Right renal pelvis (tissue), 4 donors: ENCODE measurements at regions not wholly inside any gene's neighbourhood (a gene's known extent, or its start where the extent isn't known, plus 50 kb on each side); places are given as distances from the start of the nearest gene placed in this dataset.

Experiments
- DNase-seq, 4 donors: peaks; one replicate each; pipeline ENCODE4 v3.0.0-alpha.2; 2013; ENCODE audit warnings: low read depth in 4 of 4, low spot score in 3 of 4, missing footprints in 1 of 4

DNA sequence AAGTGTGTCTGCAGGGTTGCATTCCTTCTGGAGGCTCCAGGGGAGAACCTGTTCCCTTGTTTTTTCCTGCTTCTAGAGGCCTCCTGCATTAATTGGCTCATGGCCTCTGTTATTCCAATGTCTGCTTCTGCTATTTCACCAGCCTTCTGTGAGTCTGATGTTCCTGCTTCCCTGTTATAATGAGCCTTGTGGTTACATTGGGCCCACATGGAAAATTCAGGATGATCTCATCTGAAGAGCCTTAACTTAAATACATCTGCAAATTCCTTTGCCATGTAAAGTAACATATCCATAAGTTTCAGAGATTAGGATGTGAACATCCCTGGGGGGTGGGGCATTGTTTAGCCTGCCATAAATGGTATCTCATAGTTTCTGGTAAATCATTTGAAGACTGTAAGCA lies 181.1 kb downstream of the RWDD3 start:
- DNase-seq = no peak

DNA sequence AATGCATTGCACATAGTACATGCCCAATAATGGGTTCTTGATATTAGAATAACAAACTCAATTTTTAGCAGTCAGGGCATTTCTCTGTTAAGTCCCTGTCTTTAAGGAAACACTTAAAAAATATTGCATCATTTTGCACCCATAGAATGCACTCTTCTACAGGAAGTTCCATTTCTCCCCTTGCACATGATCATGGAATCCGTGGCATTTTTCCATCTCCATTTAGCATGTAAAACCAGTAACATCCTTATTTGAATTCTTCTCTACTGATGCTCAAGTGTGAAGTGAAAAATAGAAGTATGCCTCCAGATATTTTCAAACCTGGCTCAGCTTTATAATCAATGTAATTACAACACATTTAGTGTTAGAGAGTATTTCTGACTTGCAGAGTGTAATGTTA lies 192.8 kb downstream of the RWDD3 start:
- DNase-seq = no peak

GRCh38 chr1:95427525-95427924 lies 193.5 kb downstream of the RWDD3 start:
- no peak for DNase-seq

- DNase-seq = no peak
Measured at GRCh38 chr1:95431235-95431634, 197.2 kb downstream of the RWDD3 start.

DNA sequence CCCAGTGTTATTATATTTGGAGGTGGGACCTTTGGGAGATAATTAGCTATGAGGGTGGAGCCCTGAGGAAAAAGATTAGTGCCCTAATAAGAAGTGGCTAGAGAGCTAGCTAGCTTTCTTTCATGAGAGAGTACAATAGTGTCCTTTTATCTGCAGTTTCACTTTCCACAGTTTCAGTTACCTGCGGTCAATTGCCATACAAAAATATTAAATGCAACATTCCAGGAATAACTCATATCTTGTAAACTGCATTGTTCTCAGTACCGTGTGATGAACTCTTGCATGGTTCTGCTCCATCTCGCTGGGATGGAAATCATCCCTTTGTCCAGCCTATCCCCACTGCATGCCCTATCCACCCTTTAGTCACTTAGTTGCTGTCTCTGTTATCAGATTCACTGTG lies 201.6 kb downstream of the RWDD3 start:
- no peak for DNase-seq

GRCh38 chr1:95437011-95437410 lies 203.0 kb downstream of the RWDD3 start:
- DNase-seq = no peak

DNA sequence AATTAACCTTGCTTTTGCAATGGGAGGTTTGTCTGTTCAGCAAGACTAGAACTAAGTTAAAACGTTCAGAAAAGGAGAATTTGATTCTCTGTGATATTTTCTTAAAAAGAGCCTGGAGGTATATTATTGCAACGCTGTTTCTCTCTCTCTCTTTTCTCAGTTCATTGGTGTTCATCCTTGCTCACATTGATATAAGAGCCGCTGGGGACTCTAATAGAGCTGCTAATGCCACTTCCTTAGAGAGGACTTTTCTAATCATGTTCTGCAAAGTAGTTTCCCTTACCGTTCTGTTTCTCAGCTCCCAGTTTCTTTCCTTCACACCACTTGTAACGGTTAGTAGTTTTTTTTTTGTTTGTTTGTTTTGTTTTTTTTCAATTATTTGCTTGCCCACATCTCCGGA lies 203.8 kb downstream of the RWDD3 start:
- no peak for DNase-seq

GRCh38 chr1:95438218-95438948 lies 204.4 kb downstream of the RWDD3 start:
- DNase-seq = no peak

DNA sequence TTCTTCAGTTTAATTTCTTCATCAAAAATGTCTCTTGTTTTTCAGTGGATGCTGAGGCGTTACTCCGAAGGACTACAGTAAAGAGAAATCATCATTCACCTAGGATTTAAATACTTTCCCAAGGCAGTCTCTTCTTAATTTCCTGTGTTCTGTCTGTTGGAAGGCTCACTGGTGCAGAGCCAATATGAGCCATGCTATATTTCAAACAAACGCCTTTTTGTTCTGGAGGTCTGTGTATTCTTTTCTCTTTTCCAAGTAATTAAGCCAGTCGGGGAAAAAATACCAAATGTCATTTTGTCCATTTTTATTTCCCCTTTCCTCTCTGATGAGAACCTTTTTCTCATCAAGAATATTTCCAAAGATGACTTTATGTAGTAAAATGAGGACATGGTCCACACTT lies 206.5 kb downstream of the RWDD3 start:
- DNase-seq = no peak

GRCh38 chr1:95449516-95449915 lies 215.5 kb downstream of the RWDD3 start:
- DNase-seq = no peak

- DNase-seq = no peak
Measured at GRCh38 chr1:95451054-95451453, 217.0 kb downstream of the RWDD3 start.

DNA sequence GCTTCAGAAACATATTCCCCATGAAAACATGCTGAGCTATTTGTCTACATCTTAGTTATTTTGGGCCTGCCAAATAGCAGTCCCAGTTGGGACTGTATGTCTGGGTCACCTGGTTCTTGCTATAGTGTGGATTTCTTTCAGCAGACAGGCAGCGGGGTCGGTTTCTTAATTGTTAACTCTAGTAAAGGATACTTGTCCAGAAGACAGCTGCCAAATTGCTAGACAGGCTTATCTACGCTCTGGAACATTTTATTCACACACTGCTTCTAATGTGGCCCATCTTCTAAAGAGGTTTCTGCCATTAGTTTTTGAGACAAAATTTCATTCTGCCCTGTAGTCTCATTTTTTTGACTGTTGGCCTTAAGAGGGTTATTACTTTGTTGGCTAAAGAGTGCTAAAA lies 217.9 kb downstream of the RWDD3 start:
- no peak for DNase-seq

GRCh38 chr1:95453053-95453452 lies 219.0 kb downstream of the RWDD3 start:
- no peak for DNase-seq

DNA sequence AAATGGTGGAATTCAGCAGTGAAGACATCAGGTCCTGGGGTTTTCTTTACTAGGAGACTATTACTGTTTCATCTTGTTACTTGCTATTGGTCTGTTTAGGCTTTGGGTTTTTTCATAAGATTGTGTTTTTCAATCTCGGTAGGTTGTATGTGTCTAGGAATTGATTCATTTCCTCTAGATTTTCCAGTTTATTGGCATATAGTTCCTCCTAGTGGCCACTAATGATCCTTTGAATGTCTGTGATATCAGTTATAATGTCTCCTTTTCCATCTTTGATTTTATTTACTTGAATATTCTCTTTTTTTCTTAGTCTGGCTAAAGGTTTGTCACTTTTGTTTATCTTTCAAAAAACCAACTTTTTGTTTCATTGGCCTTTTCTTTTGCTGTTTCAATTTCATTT lies 233.0 kb downstream of the RWDD3 start:
- DNase-seq = no peak

- no peak for DNase-seq
Measured at GRCh38 chr1:95475686-95476457, 241.9 kb downstream of the RWDD3 start.

DNA sequence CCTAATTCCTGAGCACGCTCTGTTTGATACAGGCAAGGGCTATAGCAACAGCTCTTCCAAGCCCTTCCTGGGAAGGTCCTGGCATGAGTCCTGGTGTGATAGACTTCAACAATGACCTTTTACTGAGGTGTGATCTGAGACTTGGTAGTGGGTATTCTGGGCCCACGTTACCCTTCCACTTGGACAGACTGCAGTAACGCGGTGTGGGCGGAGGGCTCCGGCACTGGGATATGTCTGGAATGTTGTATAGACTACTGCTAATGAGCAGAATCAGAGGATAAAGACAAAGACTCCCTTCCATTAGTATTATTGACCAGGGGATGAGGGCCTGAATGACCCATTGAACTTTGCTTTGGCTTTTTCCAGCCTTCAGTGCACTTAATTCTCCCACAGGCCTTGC lies 262.3 kb downstream of the RWDD3 start:
- no peak for DNase-seq

DNA sequence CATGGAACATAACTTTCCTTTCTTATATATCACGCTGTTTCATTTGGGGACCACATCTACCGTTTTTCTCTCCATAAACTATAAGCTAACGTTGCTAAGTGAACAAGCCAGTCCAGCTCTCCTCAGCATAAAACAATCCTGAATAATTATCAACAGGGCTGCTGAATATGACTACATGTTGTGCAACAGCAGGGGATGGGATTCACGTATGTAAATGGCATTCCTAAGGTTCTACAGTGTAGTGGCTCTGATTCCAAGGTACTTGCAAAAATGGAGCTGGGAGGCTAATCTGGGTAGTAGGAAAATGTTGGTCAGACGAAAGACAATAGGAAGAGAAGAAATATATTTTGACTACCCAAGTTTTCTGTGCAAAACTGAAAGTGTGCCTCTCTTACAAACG lies 262.8 kb downstream of the RWDD3 start:
- no peak for DNase-seq

DNA sequence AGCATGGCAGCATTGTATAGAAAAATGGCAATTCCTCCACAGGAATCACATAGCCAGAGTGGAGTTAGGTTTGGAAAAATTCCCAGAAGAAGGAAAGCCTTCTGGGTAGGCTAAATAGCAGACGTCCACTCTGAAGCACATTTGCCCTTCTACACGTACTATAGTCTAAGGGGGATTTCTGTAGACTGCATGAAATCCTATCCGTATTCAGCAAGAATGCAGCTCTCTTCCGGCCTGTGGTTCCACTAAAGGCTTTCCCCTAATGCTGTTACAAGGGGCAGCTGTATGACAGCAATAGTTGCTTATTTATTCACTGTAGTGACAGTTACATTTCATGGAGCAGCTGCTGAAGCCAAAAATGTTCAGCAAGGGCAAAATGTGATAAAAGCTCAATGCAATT lies 263.6 kb downstream of the RWDD3 start:
- DNase-seq = peak in 1 of 4 donors; percentile 7

- DNase-seq = no peak
Measured at GRCh38 chr1:95503278-95504030, 269.4 kb downstream of the RWDD3 start.

DNA sequence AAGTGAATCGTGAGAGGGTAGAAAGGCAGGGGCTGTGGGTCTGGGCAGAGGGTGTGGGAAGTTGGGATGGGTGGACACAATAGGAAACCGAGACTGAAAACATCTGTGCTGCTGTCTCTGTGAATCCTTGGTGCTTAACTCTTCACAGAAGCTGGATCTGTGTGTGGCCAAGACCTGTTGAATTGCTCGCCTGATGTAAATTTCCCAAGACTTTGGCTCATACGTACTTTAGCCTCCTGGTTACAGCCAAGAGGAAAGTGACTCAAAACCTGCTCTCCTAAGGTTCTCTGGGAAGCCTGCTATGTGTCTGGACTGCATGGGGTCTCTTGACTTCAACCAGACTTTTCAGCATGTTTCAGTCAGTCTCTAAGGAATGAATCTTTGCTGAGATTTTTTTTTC lies 270.3 kb downstream of the RWDD3 start:
- DNase-seq = no peak

DNA sequence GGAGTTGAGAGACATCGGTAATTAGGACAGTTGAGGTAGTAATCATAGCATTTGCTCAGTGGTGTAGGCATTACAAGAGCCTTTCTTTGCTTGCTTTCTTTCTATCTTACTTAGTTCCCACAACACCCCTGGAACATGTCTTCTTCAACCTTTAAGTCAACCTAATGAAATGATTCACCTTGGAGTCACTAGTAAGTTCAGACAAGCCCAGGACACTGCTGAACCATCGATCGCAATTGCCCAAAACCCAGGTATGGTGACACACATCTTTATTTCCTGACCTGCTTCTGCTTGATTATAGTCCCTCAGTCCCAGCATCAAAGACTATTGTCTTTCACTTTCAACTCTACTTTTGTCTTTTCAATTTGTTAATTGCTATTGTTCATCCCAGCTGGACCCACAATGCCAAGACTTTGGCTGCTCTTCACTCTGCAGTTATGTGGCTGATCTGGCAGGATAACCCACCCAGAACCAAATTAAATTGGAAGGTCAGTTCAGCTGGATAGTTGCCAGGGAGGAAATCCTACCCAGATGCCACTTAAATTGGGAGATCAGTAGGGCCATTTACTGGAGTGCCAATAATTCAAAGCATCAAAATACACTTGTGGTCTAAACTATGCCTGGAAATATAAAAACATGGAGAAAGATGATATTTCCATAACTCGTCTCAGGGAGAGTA lies 272.9 kb downstream of the RWDD3 start:
- DNase-seq = no peak
